NCI-H146 (cell line): ENCODE measurements at regions not wholly inside any gene's neighbourhood (a gene's known extent, or its start where the extent isn't known, plus 50 kb on each side); places are given as distances from the start of the nearest gene placed in this dataset.
A peak's percentile ranks its signal among the peaks of the same experiment; 100 is the strongest.
"Not testable (repeated sequence)": the region's sequence is repeated elsewhere in the genome, so short reads cannot be mapped to it uniquely, and the experiment has no call there.

Source experiments
- DNase-seq: peaks from one replicate; lab custom pipeline; 2025; lab: John Stamatoyannopoulos, UW

GRCh38 chr1:188729039-188729438 lies 1748.6 kb downstream of the BRINP3 start:
- no peak for DNase-seq

DNA sequence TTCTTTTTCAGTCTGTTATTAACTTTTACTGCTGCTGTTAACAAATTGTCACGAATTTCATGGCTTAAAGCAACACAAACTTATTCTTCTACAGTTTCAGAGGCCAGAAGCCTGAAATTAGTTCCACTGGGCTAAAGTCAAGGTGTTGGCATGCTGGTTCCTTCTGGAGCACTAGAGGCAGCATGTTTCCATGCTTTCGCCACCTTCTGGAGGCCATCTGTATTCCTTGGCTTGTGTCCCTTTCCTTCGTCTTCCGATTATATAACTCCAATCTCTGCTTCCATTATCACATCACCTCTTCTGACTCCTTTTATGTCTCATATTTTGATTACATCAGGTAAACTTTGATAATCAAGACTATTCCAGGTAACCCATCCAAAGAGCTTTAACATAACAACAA lies 1742.1 kb downstream of the BRINP3 start:
- DNase-seq: no peak

- not testable (repeated sequence) for DNase-seq
Observed at GRCh38 chr1:188749275-188749674, 1728.4 kb downstream of the BRINP3 start.

DNA sequence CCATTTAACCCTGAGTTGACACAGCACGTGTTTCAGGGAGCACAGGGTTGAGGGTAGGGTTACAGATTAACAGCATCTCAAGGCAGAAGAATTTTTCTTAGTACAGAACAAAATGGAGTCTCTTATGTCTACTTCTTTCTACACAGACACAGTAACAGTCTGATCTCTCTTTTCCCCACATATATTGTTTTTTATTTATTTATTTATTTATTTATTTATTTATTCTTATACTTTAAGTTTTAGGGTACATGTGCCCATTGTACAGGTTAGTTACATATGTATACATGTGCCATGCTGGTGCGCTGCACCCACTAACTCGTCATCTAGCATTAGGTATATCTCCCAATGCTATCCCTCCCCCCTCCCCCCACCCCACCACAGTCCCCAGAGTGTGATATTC lies 1725.6 kb downstream of the BRINP3 start:
- not testable (repeated sequence) for DNase-seq

DNA sequence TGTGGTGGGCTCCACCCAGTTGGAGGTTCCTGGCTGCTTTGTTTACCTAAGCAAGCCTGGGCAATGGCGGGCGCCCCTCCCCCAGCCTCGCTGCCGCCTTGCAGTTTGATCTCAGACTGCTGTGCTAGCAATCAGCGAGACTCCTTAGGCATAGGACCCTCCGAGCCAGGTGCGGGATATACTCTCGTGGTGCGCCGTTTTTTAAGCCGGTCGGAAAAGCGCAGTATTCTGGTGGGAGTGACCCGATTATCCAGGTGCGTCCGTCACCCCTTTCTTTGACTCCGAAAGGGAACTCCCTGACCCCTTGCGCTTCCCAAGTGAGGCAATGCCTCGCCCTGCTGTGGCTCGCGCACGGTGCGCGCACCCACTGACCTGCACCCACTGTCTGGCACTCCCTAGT lies 1719.9 kb downstream of the BRINP3 start:
- peak; percentile 4 for DNase-seq

DNA sequence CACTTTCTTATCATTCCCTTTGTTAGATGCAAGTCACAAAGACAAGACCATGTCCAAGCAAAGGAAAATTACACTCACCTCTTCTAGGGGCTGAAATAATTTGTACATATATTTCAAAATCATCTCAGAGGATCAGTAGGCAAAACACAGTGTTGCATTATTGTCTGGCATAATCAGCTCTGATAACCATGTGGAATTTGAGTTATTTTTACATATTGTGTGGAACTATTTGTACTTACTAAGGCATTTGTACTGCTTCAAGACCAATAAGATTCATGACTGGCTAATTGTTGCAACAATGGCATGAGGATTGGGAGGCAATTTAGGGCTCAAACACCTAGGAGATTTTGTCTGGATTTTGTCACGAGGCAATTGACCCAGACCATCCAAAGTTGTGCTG lies 1716.4 kb downstream of the BRINP3 start:
- no peak for DNase-seq

GRCh38 chr1:188762166-188762743 lies 1715.4 kb downstream of the BRINP3 start:
- DNase-seq: no peak

DNA sequence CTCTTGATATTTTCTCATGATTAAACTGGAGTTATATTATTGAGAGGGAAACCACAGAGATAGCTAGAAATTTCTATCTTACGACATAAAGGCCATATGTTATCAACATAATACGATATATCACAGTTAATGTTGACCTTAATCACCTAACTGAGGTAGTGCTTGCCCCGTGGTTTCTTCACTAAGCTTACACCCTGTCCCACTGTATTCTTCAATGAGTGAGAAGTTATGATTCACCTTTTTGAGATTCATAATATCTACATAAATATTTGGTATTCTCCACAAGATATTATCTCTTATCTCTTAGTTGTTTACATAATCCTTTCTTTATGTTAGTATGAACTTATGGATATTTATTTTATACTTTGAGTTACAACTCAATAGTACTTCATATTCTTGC lies 1714.1 kb downstream of the BRINP3 start:
- no peak for DNase-seq

DNA sequence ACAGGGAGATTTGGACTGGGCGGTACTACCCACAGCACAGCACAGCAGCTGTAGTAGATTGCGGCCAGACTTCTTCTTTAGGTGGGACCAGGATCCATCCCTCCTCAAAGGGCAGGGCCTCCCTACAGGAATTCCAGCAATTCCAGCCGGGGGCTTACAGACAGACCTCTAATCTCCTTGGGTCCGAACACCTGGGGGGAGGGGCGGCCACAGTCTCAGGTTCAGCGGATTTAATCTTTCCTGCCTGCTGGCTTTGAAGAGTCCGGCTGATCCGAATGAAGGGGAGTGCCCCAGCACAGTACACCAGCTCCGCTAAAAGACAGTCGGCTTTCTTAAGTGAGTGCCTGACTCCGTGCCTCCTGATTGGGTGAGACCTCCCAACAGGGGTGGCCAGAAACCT lies 1708.5 kb downstream of the BRINP3 start:
- no peak for DNase-seq

DNA sequence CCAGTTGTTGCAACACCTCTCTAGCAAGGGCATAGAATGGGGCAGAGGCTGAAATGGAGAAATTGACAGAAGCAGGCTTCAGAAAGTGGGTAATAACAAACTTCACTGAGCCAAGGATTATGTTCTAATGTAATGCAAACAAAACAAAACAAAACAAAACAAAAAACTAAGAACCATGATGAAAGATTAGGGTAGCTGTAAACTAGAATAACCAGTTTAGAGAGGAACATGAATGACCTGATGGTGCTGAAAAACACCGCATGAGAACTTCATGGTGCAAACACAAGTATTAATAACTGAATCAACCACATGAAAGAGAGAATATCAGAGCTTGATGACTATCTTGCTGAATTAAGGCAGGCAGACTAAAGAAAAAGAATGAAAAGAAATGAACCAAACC lies 1707.7 kb downstream of the BRINP3 start:
- no peak for DNase-seq

DNA sequence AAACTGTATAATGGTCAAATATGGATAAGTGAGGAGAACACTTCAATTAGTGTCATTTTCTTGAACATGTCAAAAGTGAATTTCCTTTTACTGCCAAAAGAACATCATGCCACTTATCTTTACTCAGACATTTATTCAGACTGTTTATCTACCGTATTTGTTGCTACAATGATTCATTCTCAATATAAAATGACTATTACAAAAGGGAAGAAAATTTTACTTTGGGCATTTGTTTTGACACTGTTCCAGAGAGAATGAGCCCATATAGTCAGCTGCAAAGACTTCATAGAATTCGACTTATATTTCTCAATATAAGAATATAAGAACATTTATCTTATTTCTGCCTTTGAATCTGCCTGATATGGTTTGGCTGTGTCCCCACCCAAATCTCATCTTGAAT lies 1699.1 kb downstream of the BRINP3 start:
- no peak for DNase-seq

GRCh38 chr1:188782220-188782841 lies 1695.3 kb downstream of the BRINP3 start:
- DNase-seq: no peak

DNA sequence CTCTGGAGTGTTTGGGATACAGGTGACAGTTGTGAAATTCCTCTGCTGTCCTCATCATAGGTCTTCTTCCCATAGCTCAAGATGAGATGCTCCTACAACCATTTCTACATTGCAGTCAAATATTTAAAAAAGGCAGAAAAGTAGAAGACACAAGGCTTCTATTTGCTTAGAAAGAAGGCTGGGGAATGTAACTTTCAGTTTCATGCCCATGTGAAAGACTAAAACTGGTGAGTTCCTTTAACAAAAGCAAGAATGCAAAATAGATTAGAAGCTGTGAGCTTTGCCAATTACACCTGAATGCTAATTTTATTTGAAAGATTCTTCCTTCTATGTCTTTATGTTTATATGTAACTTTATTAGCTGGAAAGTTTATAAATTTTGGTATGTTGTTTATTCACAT lies 1682.7 kb downstream of the BRINP3 start:
- no peak for DNase-seq

GRCh38 chr1:188812153-188812552 lies 1665.5 kb downstream of the BRINP3 start:
- not testable (repeated sequence) for DNase-seq

DNA sequence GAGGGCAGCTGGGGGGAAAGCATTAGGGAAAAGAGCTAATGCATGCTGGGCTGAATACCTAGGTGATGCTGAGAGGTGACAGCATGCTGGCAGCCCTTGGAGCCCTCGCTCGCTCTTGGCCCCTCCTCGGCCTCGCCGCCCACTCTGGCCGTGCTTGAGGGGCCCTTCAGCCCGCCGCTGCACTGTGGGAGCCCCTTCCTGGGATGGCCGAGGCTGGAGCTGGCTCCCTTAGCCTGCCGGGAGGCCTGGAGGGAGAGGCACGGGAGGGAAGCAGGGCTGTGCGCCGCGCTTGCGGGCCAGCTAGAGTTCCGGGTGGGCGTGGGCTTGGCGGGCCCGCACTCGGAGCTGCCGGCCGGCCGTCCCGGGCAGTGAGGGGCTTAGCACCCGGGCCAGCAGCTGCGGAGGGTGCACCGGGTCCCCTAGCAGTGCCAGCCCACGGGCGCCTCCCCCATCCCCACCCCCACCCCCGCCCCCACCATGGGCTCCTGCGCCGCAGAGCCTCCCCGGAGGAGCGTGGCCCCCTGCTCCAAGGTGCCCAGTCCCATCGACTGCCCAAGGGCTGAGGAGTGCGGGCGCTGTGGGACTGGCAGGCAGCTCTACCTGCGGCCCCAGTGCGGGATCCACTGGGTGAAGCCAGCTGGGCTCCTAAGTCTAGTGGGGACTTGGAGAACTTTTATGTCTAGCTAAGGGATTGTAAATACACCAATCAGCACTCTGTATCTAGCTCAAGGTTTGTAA lies 1664.7 kb downstream of the BRINP3 start:
- not testable (repeated sequence) for DNase-seq

DNA sequence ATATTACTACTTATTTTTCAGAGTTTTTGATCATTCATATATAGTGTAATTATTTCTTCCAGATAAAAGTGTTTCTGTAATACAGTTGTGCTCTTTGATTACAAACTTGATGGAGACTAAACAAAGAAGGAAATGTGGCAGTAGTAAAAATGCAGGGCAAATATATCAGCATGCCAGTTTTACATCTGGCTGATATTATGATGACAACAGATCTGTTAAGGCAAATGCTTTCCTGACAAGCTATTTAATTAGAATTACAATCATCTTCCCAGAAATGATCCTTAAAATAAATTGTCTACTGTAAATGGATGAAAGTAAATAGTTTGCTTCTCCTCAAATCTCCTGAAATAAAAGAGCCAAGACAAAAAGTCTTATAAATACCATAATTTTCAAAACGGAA lies 1659.8 kb downstream of the BRINP3 start:
- no peak for DNase-seq

DNA sequence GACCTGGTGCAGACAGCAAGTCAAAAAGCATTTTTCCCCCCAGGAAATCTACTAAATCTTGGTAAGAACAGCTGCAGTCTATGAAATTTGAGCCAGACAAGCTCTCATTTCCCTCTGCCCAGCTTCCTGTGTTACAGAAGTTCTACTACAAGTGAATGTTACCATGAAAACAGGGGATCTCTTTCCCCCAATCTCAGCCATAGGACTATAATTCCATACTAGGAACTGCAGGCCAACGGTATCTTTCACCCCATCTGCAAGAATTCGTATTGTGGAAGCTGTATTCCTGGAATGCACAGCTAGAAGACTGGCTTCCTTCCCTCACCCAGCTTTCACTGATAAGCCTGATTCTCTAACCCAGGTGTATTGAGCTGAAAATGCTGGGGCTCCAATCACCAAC lies 1655.4 kb downstream of the BRINP3 start:
- peak; percentile 65 for DNase-seq

DNA sequence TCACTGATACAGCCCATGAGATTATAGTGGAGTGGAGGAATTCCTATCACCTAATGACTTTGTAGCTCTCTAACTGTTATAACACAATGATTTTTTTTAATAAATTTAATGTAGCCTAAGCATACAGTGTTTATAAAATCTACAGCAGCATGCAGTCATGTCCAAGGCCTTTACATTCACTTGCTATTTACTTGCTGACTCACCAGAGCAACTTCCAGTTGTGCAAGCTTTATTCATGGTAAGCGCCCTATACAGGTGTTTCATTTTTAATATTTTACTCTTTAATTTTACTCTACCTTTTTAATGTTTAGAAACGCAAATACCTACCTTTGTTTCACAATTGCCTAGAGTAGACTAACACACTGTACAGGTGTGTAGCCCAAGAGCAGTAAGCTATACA lies 1652.2 kb downstream of the BRINP3 start:
- DNase-seq: no peak

- no peak for DNase-seq
Observed at GRCh38 chr1:188826800-188827199, 1650.9 kb downstream of the BRINP3 start.

GRCh38 chr1:188827400-188827799 lies 1650.3 kb downstream of the BRINP3 start:
- DNase-seq: no peak

- DNase-seq: peak; percentile 43
Observed at GRCh38 chr1:188841111-188841696, 1636.5 kb downstream of the BRINP3 start.

GRCh38 chr1:188846468-188846867 lies 1631.2 kb downstream of the BRINP3 start:
- DNase-seq: no peak

GRCh38 chr1:188857526-188858087 lies 1620.1 kb downstream of the BRINP3 start:
- no peak for DNase-seq
